ENCODE measurements at regions not wholly inside any gene's neighbourhood (a gene's known extent, or its start where the extent isn't known, plus 50 kb on each side); places are given as distances from the start of the nearest gene placed in this dataset.

- Histone ChIP-seq H3K56ac (replicated peaks; ENCODE audit: insufficient read length, low read depth, low read length) (no peak overlapping the region), H3K4me3 (ENCODE audit: extremely low read depth in 1 of 4, insufficient read depth in 2 of 4, low read depth in 3 of 4, low read length in 4 of 4) (no peak overlapping the region), H3K27me3 (replicated peaks in 1 of 4; ENCODE audit: control insufficient read depth in 3 of 4, extremely low read depth in 1 of 4, insufficient read depth in 3 of 4, low read length in 3 of 4) (no peaks in the 10 kb centered on the region), H3K14ac (ENCODE audit: insufficient read length) (no peak overlapping the region), H3K4ac (replicated peaks; ENCODE audit: insufficient read length, low read depth, low read length) (no peak overlapping the region), H3K9ac (replicated peaks in 1 of 4; ENCODE audit: extremely low read depth in 1 of 4, low read depth in 3 of 4, low read length in 3 of 4) (no peak overlapping the region), H3K79me1 (ENCODE audit: low read depth, low read length) (no peaks in the 10 kb centered on the region), H3K9me3 (ENCODE audit: insufficient read depth in 2 of 2, low read depth in 1 of 2, low read length in 1 of 2) (no peaks in the 10 kb centered on the region), H2BK20ac (ENCODE audit: low read length) (no peak overlapping the region), H4K8ac (ENCODE audit: extremely low read depth, insufficient read depth, low read length) (no peak overlapping the region), H3K23me2 (ENCODE audit: low read depth, low read length) (no peaks in the 10 kb centered on the region), H3K4me2 (ENCODE audit: insufficient read depth in 1 of 2, low read depth in 2 of 2, low read length in 2 of 2) (no peak overlapping the region), H3K23ac (ENCODE audit: insufficient read length) (no peak overlapping the region), H2BK15ac (ENCODE audit: low read length) (no peak overlapping the region), H3K36me3 (ENCODE audit: control insufficient read depth in 2 of 4, insufficient read depth in 4 of 4, low read length in 3 of 4) (no peaks in the 10 kb centered on the region), H2BK5ac (ENCODE audit: low read depth, low read length) (no peak overlapping the region), H3K79me2 (ENCODE audit: control insufficient read depth in 1 of 2, insufficient read depth in 2 of 2, low read length in 2 of 2) (no peaks in the 10 kb centered on the region), H2BK120ac (replicated peaks; ENCODE audit: low read depth, low read length) (no peak overlapping the region), H4K91ac (replicated peaks; ENCODE audit: insufficient read length, low read length) (no peak overlapping the region), H4K20me1 (replicated peaks in 1 of 2; ENCODE audit: control insufficient read depth in 1 of 2, insufficient read depth in 2 of 2, low read length in 2 of 2) (no peaks in the 10 kb centered on the region), H2BK12ac (ENCODE audit: low read depth, low read length) (no peak overlapping the region), H3K18ac (ENCODE audit: extremely low read depth, low read length) (no peak overlapping the region), H3K27ac (ENCODE audit: low read depth, low read length) (no peak overlapping the region), H3K4me1 (replicated peaks in 1 of 4; ENCODE audit: control insufficient read depth in 3 of 4, insufficient read depth in 4 of 4, low read length in 3 of 4) (no peaks in the 10 kb centered on the region), H2AFZ (ENCODE audit: low read length) (no peak overlapping the region), H4K5ac (ENCODE audit: insufficient read length, low read depth, low read length) (no peak overlapping the region), H2AK5ac (ENCODE audit: low read depth, low read length) (no peak overlapping the region)
- POLR2A ChIA-PET (ENCODE audit: partially characterized antibody), result no interaction called here
- WGBS, 2 experiments (ENCODE audit: extremely low coverage in 1 of 2, insufficient coverage in 1 of 2, insufficient read length in 1 of 2, insufficient replicate concordance in 2 of 2, low coverage in 1 of 2, low lambda C conversion rate in 2 of 2, missing lambda C conversion rate in 1 of 2), result 44% methylated on average over 2 of the region's 2 CpGs; no CpG with 5 or more reads in 1 of the 2 experiments
- peak; percentile 27 to 53 for DNase-seq (ENCODE audit: low read depth in 1 of 2, low spot score in 2 of 2)
- CTCF ChIA-PET (ENCODE audit: partially characterized antibody), result interaction anchor here (0.7 to 1.4 kb wide), 5 partner anchors 183 to 1161 kb away, joined by 3 to 5 read pairs (median 3); no protein-coding TSS in a partner anchor
- TF ChIP-seq, protein P1, sequence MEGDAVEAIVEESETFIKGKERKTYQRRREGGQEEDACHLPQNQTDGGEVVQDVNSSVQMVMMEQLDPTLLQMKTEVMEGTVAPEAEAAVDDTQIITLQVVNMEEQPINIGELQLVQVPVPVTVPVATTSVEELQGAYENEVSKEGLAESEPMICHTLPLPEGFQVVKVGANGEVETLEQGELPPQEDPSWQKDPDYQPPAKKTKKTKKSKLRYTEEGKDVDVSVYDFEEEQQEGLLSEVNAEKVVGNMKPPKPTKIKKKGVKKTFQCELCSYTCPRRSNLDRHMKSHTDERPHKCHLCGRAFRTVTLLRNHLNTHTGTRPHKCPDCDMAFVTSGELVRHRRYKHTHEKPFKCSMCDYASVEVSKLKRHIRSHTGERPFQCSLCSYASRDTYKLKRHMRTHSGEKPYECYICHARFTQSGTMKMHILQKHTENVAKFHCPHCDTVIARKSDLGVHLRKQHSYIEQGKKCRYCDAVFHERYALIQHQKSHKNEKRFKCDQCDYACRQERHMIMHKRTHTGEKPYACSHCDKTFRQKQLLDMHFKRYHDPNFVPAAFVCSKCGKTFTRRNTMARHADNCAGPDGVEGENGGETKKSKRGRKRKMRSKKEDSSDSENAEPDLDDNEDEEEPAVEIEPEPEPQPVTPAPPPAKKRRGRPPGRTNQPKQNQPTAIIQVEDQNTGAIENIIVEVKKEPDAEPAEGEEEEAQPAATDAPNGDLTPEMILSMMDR (IDR thresholded peaks at IDR 0.05; ENCODE audit: control extremely low read depth in 1 of 3, insufficient read depth in 1 of 3, low read depth in 1 of 3, low read length in 3 of 3), result peak in 2 of 3 experiments; percentile 50 to 53; a peak in 3 of 4 replicates
- TF ChIP-seq RAD21 (IDR thresholded peaks at IDR 0.05 in 1 of 2, conservative IDR thresholded peaks at IDR 0.05 in 1 of 2; ENCODE audit: low read depth in 2 of 2, low read length in 2 of 2), result peak; percentile 87 to 91
- TF ChIP-seq TAF7 (optimal IDR thresholded peaks at IDR 0.05; ENCODE audit: borderline replicate concordance, low read depth, low read length), result no peak
- FAIRE-seq, result peak; percentile 88
Measured at GRCh38 chrX:43559644-43560043, 96.5 kb upstream of the MAOA start.
